HG03378 (cell line): ENCODE measurements at regions not wholly inside any gene's neighbourhood (a gene's known extent, or its start where the extent isn't known, plus 50 kb on each side); places are given as distances from the start of the nearest gene placed in this dataset.

ENCODE experiments used
- ATAC-seq: cut with Tn5 transposase; IDR thresholded peaks from one replicate; pipeline ENCODE4 v1.9.1; 2021; ENCODE audit warnings: mild to moderate bottlenecking, moderate library complexity; ENCODE audit not compliant: unreplicated experiment

DNA sequence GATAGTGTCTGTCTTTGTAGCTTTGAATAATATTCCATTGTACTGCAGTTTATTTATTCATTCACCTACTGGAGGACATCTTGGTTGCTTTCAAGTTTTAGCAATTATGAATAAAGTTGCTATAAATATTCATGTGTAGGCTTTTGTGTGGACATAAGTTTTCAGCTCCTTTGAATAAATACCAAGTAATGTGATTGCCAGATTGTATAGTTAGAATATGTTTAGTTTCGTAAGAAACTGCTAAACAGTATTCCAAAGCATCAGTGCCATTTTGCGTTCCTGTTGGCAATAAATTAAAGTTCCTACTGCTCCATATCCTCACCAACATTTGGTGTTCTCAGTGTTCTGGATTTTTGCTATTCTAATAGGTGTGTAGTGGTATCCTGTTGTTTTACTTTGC lies 311.7 kb upstream of the FMN2 start:
- ATAC-seq: no peak

DNA sequence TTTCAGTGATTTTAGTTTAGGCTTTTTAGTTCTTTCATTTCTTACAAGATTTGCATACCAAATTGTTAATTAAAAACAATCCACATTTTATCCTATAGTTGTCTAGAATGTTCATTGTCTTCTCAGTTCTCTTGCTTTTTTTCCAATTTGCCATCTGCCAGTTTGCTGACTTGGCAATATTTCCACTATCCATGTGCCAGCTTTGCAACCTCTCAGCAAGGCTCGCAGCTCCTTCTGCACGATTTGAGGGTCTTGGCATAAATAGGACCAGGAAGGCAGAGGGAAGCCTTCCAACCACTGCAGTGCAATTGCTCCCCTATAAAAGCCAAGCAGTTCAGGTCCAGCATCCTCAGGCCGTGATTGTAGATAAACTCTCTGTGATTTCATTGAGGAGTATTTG lies 306.8 kb upstream of the FMN2 start:
- no peak for ATAC-seq

DNA sequence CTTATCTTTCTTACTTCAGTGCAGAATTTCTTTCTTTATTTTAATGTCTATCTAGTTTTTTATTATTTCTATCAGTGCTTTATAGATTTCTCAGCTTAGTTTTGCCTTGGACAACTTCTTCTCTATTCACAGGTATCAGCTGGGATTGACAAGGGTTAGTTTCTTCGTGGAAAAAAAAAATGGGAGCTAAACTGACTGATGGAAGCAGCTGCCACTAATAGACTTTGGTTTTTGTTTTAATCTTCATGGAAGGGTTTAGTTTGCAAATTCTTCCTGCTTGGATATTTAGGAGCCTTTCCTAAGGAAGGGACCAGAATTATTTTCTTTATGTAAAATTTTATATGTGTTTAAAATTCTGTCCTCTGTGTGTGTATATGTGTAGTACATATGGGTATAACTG lies 306.1 kb upstream of the FMN2 start:
- no peak for ATAC-seq

GRCh38 chr1:239786464-239786863 lies 305.2 kb upstream of the FMN2 start:
- ATAC-seq: no peak

GRCh38 chr1:239792157-239792556 lies 299.5 kb upstream of the FMN2 start:
- no peak for ATAC-seq

DNA sequence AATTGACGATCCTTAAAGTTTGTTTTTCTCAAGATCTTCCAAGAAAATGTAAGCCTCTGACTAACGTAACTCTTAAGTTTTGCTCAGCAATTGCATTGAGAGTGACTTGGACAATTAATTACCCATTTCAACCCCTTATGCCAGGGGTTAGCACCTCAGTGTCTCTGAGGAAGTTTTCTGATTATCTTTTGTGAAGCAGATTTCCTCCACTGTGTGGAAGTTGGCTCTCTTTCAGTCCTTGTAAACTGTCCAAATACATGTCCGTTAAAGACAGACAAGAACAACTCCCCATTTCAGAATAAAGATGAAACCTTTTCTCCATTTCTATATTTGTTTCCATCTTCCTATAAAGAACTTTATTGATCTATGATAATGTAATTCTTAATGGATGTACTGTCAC lies 296.4 kb upstream of the FMN2 start:
- ATAC-seq: no peak

DNA sequence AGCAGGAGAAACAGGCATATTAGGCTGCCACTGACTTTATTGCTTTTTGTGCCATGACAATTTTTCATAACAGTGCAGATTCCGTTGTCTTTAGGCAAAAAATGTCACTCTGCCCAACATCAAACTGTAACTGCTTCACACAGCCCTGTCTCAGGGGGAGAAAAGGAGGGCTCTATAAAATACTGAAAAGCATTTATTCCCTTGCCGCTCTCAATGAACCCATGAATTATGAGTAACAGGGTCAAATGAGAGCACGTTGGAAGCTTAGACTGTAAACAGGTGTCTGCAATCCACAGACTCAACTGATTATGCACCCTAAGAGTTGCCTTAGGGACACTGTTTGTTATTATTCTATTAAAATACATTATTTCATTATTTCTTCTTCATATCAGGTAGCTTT lies 292.1 kb upstream of the FMN2 start:
- ATAC-seq: no peak

DNA sequence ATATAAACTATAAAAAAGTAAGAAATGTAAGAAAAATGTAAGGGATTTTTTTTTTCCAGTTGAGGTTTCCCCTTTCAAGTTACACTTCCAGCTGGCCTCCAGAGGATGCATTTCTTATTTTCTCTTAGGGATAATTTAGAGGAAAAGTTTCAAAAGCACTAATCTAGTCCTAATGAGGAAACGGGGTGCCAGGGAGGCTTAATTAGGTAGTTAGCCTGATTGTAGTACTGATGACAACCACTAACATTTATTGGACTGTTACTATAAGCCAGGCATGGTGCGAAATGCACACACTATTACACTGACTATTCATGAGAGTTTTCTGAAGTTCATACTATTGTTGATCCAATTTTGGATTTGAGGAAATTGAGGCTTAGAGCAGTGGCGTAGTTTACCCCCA lies 290.8 kb upstream of the FMN2 start:
- ATAC-seq: no peak

- ATAC-seq: no peak
Observed at GRCh38 chr1:239802275-239802674, 289.4 kb upstream of the FMN2 start.

DNA sequence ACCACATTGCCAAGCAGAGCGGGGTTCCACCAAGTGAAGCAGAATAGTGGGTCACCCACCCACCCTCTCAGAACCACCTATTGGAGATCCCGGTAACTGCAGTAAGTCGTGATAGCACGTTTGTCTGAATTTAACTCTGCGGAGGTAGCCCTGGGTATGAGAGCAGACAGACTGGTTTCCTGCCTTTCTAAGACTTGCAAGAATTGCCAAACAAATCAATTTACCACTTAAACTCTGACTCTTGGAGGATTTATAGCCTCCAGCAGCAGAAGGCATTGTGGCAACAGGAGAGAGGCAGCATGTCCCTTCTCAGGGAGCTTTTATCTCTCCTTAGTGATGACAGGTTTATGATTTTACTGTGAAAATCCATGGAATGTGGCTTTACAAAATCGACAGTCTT lies 287.9 kb upstream of the FMN2 start:
- ATAC-seq: no peak

DNA sequence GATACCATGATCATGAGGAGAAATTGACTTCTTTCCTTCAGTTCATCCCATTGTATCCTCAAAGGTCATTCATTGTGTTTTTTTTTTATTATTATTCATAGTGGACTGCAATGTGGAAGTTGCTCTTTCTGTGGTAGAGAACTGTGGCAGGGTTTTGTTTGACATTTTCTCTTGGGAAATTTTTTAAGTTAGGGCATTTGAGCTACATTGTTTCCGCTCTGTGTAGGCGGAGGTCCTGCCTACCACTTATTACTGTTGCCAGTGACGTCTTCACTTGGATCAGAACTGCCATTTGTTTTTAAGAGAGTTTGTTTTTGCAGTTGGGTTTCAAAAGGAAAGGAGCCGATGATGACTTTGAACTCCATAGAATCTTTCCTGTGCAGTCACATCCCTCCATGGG lies 287.4 kb upstream of the FMN2 start:
- no peak for ATAC-seq

DNA sequence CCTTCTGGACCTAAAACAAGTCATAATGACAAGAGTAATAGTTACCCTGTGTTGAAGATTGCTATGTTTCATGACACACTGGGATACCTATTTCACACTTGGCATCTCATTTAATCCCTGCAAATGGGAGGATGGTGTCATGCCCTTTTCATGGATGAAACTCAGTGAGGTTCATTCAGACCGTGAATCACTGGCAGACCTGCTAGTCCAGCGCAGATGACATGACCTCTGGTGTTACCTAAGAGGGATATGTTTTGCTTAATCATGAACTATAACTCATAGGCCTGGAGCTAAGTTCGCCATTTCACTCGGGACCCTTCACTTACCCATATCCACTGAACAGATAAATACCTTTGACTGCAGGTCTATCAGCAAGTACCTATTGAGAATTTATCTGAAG lies 286.6 kb upstream of the FMN2 start:
- ATAC-seq: no peak

DNA sequence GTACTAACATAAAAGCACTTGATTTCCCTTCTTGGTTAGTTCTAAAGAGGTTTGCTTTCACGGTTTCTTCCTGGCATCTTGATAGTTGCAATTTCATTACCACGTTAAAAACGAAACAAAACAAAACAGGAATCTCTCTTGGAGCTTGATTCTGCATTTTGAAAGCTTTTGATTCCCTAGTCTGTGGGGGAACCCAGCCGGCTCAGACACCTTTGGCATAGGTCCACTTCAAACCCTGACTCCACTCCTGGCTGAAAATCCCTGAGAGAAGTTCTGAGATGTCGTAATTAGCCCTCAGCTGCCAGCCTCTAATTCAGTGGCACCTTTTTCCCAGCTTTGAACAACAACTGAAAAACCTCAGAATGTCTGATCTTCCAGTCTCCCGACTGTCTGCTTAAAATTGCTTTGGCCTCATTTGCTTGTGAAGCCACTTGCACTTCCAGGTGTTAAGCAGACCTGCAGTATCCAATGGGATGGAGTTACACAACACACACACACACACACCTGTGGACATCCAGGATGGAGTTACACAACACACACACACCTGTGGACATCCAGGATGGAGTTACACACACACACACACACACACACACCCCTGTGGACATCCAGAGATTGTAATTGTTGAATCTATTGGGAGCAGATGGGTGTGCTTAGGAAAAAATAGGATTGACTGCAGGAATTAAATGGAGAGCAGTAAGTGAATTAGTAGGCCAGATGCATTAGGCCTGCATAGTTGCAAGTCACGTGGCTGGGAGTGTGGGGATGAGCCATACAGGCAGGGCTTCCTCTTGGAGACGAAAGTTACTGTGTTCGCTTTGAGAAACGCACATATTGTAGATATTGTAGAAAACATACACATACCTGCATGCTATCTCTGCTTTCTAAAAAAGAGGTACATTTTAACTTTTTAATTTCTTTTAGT lies 285.6 kb upstream of the FMN2 start:
- no peak for ATAC-seq

- no peak for ATAC-seq
Observed at GRCh38 chr1:239806897-239807296, 284.8 kb upstream of the FMN2 start.

DNA sequence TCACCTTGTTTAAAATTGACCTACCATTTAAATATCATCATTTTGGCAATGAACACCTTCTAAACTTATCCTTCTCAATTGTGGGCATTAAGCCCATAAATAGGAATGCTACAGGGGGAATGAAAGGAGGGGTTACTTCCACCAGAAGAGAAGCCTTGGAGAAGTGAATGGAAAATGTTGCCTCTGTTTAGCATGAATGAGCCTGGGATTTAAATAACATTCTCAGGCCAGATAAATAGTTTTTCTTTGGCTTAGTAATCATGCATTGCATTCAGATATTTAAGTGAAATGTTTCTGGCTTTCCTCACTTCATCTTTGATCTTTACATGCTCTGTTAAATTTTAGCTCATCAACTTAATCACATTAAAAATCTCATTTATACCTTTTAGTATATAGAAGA lies 284.3 kb upstream of the FMN2 start:
- no peak for ATAC-seq

- ATAC-seq: no peak
Observed at GRCh38 chr1:239810061-239810481, 281.6 kb upstream of the FMN2 start.

GRCh38 chr1:239811211-239811885 lies 280.3 kb upstream of the FMN2 start:
- no peak for ATAC-seq

DNA sequence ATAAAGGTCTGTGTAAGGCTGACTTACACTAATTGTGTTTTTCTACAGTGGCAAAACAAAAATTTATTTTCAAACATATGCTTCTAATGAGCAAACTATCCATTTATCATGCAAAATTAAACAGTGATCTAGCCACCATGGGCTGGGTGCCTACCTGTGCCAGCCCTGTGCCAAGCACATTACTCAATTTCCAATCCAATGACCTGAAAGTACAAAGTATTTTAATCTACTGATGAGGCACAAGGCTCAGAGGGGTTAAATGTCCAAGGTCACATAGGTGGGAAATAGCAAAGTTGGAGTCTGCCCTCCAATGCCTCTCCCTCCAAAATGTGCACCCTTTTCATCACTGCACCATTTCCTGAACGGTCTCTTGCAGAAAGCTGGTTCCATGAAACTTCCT lies 279.1 kb upstream of the FMN2 start:
- no peak for ATAC-seq

DNA sequence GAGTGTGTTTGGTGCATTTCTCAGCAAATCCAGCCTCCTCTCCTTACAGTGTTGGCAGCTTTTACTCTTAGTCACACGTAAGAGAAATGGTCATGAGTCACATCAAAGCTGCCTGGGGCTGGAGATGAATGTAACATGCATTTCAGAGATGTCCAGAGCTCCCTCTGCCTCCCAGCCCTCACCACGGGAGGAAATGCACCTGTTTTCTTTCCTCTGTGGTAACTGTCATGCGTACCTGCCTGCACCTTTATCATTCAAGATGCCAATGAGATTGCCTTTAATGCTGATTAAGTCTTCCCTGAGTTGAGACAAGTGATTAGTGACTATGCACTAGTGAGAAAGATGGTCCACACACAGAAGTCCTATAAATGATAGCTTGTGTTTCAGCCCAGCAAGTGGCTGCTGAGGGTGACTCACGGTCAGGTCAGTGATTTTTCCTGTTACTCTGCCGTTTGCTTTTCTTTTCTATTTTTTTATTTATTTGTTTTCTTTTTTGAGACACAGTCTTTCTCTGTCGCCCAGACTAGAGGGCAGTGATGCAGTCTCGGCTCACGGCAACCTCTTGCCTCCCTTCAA lies 277.3 kb upstream of the FMN2 start:
- no peak for ATAC-seq

GRCh38 chr1:239815074-239815473 lies 276.6 kb upstream of the FMN2 start:
- no peak for ATAC-seq

DNA sequence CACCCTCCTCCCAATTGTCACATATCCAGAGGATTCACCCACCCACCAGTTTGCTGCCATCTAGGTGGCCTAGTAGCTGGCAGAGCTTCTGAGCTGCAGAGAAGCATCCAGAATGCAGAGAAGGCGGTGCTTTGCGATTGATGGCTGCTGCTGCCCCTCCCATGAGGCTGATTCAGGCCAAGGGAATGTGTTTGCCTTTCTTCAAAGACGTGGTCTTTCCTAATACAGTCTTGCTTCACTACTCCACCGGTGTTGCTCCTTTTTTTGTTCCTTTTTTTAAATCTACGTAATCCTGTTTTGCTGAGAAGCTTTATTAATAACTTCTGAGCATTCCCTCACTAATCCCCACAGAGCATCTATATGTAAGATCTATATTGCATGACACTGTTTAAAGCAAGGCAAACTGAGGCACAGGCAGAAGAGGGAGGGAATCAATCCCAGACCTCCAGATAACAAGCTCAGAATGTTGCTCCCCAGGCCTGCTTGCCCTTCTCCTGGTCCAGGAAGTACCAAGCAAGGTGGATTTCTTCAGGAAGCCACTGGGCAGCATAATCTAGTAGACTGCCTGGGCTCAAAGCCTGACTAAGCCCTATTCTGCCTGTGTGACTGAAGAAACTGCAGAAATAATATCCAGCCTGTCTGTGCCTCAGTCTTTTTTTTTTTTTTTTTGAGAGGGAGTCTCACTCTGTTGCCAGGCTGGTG lies 275.5 kb upstream of the FMN2 start:
- no peak for ATAC-seq
